Prostate gland (tissue), 2 donors: ENCODE measurements at regions not wholly inside any gene's neighbourhood (a gene's known extent, or its start where the extent isn't known, plus 50 kb on each side); places are given as distances from the start of the nearest gene placed in this dataset.

ENCODE experiments used
- POLR2AphosphoS5 ChIP-seq: sonication (generic); formaldehyde crosslinking; IDR thresholded peaks from one replicate; pipeline ENCODE4 v1.6.1; 2017; ENCODE audit warnings: antibody characterized with exemption
- TF ChIP-seq, protein P1 (sequence below), 4 experiments: fragments of 200-600 bp in 2 of 4; fragments of 450-650 bp in 2 of 4; sonication (generic) in 2 of 4; IDR thresholded peaks; 1 replicate in 3 of 4; 2 replicates in 1 of 4; pipeline ENCODE4 v1.5.1; 2016 to 2019; ENCODE audit warnings: antibody characterized with exemption in 4 of 4, mild to moderate bottlenecking in 2 of 4, moderate library complexity in 2 of 4

DNA sequence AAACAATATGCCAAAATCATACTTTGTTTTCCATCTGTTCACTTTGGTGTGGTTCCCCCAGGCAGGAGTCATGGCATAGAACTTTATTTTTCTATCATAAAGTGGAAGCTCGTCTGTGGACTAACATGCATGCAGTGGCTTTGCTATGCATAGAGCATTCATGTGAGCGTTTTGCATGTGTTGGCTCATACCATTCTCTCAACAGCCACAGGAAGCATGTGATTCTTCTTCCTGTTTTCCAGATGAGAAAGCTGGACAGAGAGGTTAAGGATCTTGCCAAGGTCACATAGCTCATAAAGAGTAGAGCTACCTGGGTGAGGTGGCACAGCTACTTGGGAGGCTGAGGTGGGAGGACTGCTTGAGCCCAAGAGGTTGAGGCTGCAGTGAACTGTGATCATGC lies 123.4 kb upstream of the HDGFL1 start:
- TF ChIP-seq, protein P1, sequence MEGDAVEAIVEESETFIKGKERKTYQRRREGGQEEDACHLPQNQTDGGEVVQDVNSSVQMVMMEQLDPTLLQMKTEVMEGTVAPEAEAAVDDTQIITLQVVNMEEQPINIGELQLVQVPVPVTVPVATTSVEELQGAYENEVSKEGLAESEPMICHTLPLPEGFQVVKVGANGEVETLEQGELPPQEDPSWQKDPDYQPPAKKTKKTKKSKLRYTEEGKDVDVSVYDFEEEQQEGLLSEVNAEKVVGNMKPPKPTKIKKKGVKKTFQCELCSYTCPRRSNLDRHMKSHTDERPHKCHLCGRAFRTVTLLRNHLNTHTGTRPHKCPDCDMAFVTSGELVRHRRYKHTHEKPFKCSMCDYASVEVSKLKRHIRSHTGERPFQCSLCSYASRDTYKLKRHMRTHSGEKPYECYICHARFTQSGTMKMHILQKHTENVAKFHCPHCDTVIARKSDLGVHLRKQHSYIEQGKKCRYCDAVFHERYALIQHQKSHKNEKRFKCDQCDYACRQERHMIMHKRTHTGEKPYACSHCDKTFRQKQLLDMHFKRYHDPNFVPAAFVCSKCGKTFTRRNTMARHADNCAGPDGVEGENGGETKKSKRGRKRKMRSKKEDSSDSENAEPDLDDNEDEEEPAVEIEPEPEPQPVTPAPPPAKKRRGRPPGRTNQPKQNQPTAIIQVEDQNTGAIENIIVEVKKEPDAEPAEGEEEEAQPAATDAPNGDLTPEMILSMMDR (IDR thresholded peaks at IDR 0.05) = no peak
- no peak for TF ChIP-seq POLR2AphosphoS5
